RWPE1 (cell line): ENCODE measurements at regions not wholly inside any gene's neighbourhood (a gene's known extent, or its start where the extent isn't known, plus 50 kb on each side); places are given as distances from the start of the nearest gene placed in this dataset.
"Not testable (repeated sequence)": the region's sequence is repeated elsewhere in the genome, so short reads cannot be mapped to it uniquely, and the experiment has no call there.

Experiments used
- CTCF ChIA-PET: fragments of 350-600 bp; sonication (Branson Sonifier 250); formaldehyde crosslinking; extraction: SDS; loops from one replicate; lab custom pipeline; 2021; lab: Yijun Ruan, JAX
- POLR2A ChIA-PET: fragments of 400-600 bp; formaldehyde crosslinking; extraction: SDS; loops from one replicate; lab custom pipeline; 2020; ENCODE audit warnings: antibody characterized with exemption; ENCODE audit not compliant: low non-redundant PET; lab: Yijun Ruan, JAX
- DNase-seq: peaks from one replicate; pipeline ENCODE4 v3.0.0; 2012; ENCODE audit warnings: low spot score
- H3K27ac ChIP-seq: fragments of 450-650 bp; 2 replicates; pipeline ENCODE4 v1.5.1; 2017
- CTCF ChIP-seq: fragments of 450-650 bp; conservative IDR thresholded peaks from 2 replicates; pipeline ENCODE4 v1.5.1; 2017; ENCODE audit warnings: low read depth, mild to moderate bottlenecking

GRCh38 chr10:124242365-124242764 lies 149.0 kb upstream of the CHST15 start:
- no peak for TF ChIP-seq CTCF
- DNase-seq = no peak
- H3K27ac ChIP-seq = no peak overlapping the region
- POLR2A ChIA-PET = no interaction called here
- CTCF ChIA-PET = no interaction called here

GRCh38 chr10:124241510-124241909 lies 148.1 kb upstream of the CHST15 start:
- DNase-seq, CTCF ChIA-PET, POLR2A ChIA-PET, H3K27ac ChIP-seq: not testable (repeated sequence)

GRCh38 chr10:124240839-124241291 lies 147.5 kb upstream of the CHST15 start:
- CTCF ChIA-PET = no interaction called here
- no peak for DNase-seq
- no peak for TF ChIP-seq CTCF
- POLR2A ChIA-PET = no interaction called here
- H3K27ac ChIP-seq = no peak overlapping the region

- no peak for TF ChIP-seq CTCF
- CTCF ChIA-PET = no interaction called here
- H3K27ac ChIP-seq = no peak overlapping the region
- POLR2A ChIA-PET = no interaction called here
- DNase-seq = no peak
These were observed 146.3 kb upstream of the CHST15 start for GRCh38 chr10:124239696-124240095.

- DNase-seq = no peak
- no peak for TF ChIP-seq CTCF
- no peak overlapping the region for H3K27ac ChIP-seq
- CTCF ChIA-PET = no interaction called here
- POLR2A ChIA-PET = no interaction called here
These were observed 145.7 kb upstream of the CHST15 start for GRCh38 chr10:124239134-124239533.

GRCh38 chr10:124238367-124238766 lies 145.0 kb upstream of the CHST15 start:
- ChIA-PET POLR2A (interaction anchor here (0.7 kb wide), 1 partner anchor 172 kb away, joined by 3 read pairs; no protein-coding TSS in a partner anchor), CTCF (interaction anchor here (0.6 to 1.2 kb wide), 3 partner anchors 14 to 85 kb away, joined by 3 read pairs; no protein-coding TSS in a partner anchor)
- no peak for DNase-seq
- no peak for TF ChIP-seq CTCF
- H3K27ac ChIP-seq = no peak overlapping the region

- no peak for DNase-seq
- no peak overlapping the region for H3K27ac ChIP-seq
- ChIA-PET POLR2A (no interaction called here), CTCF (interaction anchor here (0.5 to 1.2 kb wide), 4 partner anchors 15 to 92 kb away, joined by 3 to 6 read pairs (median 3); no protein-coding TSS in a partner anchor)
- TF ChIP-seq CTCF = no peak
These were observed 144.0 kb upstream of the CHST15 start for GRCh38 chr10:124237282-124237961.
